ENCODE measurements at regions not wholly inside any gene's neighbourhood (a gene's known extent, or its start where the extent isn't known, plus 50 kb on each side); places are given as distances from the start of the nearest gene placed in this dataset.

- H3K27ac ChIP-seq (ENCODE audit: low read depth, low read length) = no peak overlapping the region
- no peak overlapping the region for H3K9ac ChIP-seq (ENCODE audit: low read length)
- ATAC-seq = no peak
- ChIA-PET CTCF (interaction anchor here (1.5 kb wide), 1 partner anchor 13 kb away, joined by 5 read pairs; no protein-coding TSS in a partner anchor), POLR2A (no interaction called here), RAD21 (ENCODE audit: low non-redundant PET in 1 of 2, low total read pairs in 2 of 2, uncharacterized antibody in 2 of 2, unreplicated experiment in 2 of 2) (no interaction called here)
- no peaks in the 10 kb centered on the region for H3K36me3 ChIP-seq (ENCODE audit: control insufficient read depth in 1 of 2, insufficient read depth in 2 of 2, low read length in 2 of 2)
- no peak for DNase-seq (ENCODE audit: low read depth, low spot score)
- H3K4me1 ChIP-seq (ENCODE audit: control insufficient read depth in 1 of 2, insufficient read depth in 2 of 2, low read length in 2 of 2) = no peaks in the 10 kb centered on the region
- H3K9me2 ChIP-seq (ENCODE audit: insufficient read depth) = no peaks in the 10 kb centered on the region
- no TSS peak for BruUV-seq (replicated peaks)
- H3K4me3 ChIP-seq (replicated peaks in 1 of 2; ENCODE audit: low read depth in 1 of 2, low read length in 2 of 2) = no peak overlapping the region
- H2AFZ ChIP-seq (ENCODE audit: low read depth, low read length, poor library complexity, severe bottlenecking) = no peak overlapping the region
- TF ChIP-seq SP1 (IDR thresholded peaks at IDR 0.05; ENCODE audit: low read depth) (no peak), TCF7L2 (IDR thresholded peaks at IDR 0.05; ENCODE audit: borderline replicate concordance, extremely low read depth, insufficient read depth, insufficient read length) (no peak), SIN3A (IDR thresholded peaks at IDR 0.05; ENCODE audit: low read depth) (no peak), SRF (IDR thresholded peaks at IDR 0.05; ENCODE audit: low read depth) (no peak), ZFX (IDR thresholded peaks at IDR 0.05) (no peak), RAD21 (IDR thresholded peaks at IDR 0.05; ENCODE audit: low read depth) (no peak), CEBPB (IDR thresholded peaks at IDR 0.05; ENCODE audit: low read depth) (no peak), POLR2A (IDR thresholded peaks at IDR 0.05; ENCODE audit: borderline replicate concordance, extremely low read depth, insufficient read depth, insufficient read length) (no peak), ELF1 (IDR thresholded peaks at IDR 0.05; ENCODE audit: borderline replicate concordance, low read depth) (no peak), CTCF (IDR thresholded peaks at IDR 0.05 in 2 of 3, conservative IDR thresholded peaks at IDR 0.05 in 1 of 3; ENCODE audit: borderline replicate concordance in 1 of 3, insufficient read depth in 1 of 3, low read depth in 2 of 3, low read length in 2 of 3) (no peak), CBX3 (IDR thresholded peaks at IDR 0.05; ENCODE audit: low read depth) (no peak), YY1 (IDR thresholded peaks at IDR 0.05; ENCODE audit: extremely low read depth, insufficient replicate concordance, low read depth, low read length) (no peak), ZNF274 (IDR thresholded peaks at IDR 0.05; ENCODE audit: low read depth, low read length) (no peak), EGR1 (IDR thresholded peaks at IDR 0.05; ENCODE audit: low read depth) (no peak), EZH2phosphoT487 (IDR thresholded peaks at IDR 0.05; ENCODE audit: borderline replicate concordance) (no peak), POLR2AphosphoS5 (IDR thresholded peaks at IDR 0.05; ENCODE audit: low read depth, low read length) (no peak), FOSL1 (IDR thresholded peaks at IDR 0.05; ENCODE audit: low read depth) (no peak)
- TF ChIP-seq, protein P1, sequence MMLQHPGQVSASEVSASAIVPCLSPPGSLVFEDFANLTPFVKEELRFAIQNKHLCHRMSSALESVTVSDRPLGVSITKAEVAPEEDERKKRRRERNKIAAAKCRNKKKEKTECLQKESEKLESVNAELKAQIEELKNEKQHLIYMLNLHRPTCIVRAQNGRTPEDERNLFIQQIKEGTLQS (IDR thresholded peaks at IDR 0.05) = no peak
- TF ChIP-seq, protein P2, sequence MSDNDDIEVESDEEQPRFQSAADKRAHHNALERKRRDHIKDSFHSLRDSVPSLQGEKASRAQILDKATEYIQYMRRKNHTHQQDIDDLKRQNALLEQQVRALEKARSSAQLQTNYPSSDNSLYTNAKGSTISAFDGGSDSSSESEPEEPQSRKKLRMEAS (IDR thresholded peaks at IDR 0.05) = no peak
- TF ChIP-seq, protein P3, sequence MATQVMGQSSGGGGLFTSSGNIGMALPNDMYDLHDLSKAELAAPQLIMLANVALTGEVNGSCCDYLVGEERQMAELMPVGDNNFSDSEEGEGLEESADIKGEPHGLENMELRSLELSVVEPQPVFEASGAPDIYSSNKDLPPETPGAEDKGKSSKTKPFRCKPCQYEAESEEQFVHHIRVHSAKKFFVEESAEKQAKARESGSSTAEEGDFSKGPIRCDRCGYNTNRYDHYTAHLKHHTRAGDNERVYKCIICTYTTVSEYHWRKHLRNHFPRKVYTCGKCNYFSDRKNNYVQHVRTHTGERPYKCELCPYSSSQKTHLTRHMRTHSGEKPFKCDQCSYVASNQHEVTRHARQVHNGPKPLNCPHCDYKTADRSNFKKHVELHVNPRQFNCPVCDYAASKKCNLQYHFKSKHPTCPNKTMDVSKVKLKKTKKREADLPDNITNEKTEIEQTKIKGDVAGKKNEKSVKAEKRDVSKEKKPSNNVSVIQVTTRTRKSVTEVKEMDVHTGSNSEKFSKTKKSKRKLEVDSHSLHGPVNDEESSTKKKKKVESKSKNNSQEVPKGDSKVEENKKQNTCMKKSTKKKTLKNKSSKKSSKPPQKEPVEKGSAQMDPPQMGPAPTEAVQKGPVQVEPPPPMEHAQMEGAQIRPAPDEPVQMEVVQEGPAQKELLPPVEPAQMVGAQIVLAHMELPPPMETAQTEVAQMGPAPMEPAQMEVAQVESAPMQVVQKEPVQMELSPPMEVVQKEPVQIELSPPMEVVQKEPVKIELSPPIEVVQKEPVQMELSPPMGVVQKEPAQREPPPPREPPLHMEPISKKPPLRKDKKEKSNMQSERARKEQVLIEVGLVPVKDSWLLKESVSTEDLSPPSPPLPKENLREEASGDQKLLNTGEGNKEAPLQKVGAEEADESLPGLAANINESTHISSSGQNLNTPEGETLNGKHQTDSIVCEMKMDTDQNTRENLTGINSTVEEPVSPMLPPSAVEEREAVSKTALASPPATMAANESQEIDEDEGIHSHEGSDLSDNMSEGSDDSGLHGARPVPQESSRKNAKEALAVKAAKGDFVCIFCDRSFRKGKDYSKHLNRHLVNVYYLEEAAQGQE (IDR thresholded peaks at IDR 0.05; ENCODE audit: low read depth) = no peak
- no peak overlapping the region for H3K4me2 ChIP-seq (ENCODE audit: low read length)
- H3K27me3 ChIP-seq (ENCODE audit: insufficient read depth, low read length) = no peaks in the 10 kb centered on the region
- no peaks in the 10 kb centered on the region for H4K20me1 ChIP-seq (ENCODE audit: insufficient read depth)
- H3K79me2 ChIP-seq (ENCODE audit: insufficient read depth, low read length) = no peaks in the 10 kb centered on the region
- intact Hi-C loops (cut with micrococcal nuclease) = no loop called here
- H3K9me3 ChIP-seq (ENCODE audit: control insufficient read depth in 1 of 2, insufficient read depth in 1 of 2, low read depth in 1 of 2, low read length in 2 of 2) = no peaks in the 10 kb centered on the region
These were observed 90.2 kb upstream of the NFIA start for GRCh38 chr1:60992165-60992564.

Measured in HCT116 (cell line).